ENCODE measurements at regions not wholly inside any gene's neighbourhood (a gene's known extent, or its start where the extent isn't known, plus 50 kb on each side); places are given as distances from the start of the nearest gene placed in this dataset.

DNA sequence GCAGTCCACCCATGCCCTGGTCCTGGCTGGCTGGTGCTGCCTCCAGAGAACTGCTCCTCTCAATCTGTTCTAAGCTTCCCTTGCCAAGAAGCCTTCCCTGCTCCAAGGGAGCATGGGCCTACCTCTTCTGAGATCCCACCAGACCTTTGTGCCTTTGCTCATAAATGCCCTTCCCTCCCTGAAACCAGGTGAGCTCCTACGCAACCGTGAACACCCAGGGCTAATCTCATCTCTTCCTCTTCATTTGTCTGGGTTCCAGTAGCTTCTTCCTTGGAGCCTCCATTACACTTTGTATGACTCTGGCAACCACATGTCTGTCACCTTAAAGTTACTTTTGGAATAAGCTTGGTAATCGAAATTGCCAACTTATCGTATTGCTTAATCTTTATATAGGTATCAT, 270.6 kb downstream of the PBX3 start:
- CTCF ChIA-PET (ENCODE audit: partially characterized antibody) = no interaction called here
- Histone ChIP-seq H3K4me1 (ENCODE audit: insufficient read depth, low read length) (no peaks in the 10 kb centered on the region), H3K36me3 (ENCODE audit: insufficient read depth, low read length) (no peaks in the 10 kb centered on the region), H3K9me3 (ENCODE audit: control insufficient read depth in 1 of 2, low read length in 2 of 2) (no peaks in the 10 kb centered on the region), H3K27me3 (ENCODE audit: insufficient read depth, low read length) (no peaks in the 10 kb centered on the region), H3K27ac (ENCODE audit: low read depth, low read length) (no peak overlapping the region), H3K4me3 (ENCODE audit: low read length in 2 of 2) (no peak overlapping the region)
- no peak overlapping the region for H3K27ac Mint-ChIP-seq
- H3K27me3 Mint-ChIP-seq = peaks cover 0 to 8% of the 10 kb centered on the region in 2 donors
- intact Hi-C loops (cut with micrococcal nuclease) = no loop called here
- H3K4me1 Mint-ChIP-seq = no peaks in the 10 kb centered on the region
- no peaks in the 10 kb centered on the region for H3K36me3 Mint-ChIP-seq
- no peaks in the 10 kb centered on the region for H3K9me3 Mint-ChIP-seq
- no peak overlapping the region for H3K4me3 Mint-ChIP-seq
- DNase-seq = no peak
- POLR2A ChIA-PET (ENCODE audit: partially characterized antibody) = no interaction called here

DNA sequence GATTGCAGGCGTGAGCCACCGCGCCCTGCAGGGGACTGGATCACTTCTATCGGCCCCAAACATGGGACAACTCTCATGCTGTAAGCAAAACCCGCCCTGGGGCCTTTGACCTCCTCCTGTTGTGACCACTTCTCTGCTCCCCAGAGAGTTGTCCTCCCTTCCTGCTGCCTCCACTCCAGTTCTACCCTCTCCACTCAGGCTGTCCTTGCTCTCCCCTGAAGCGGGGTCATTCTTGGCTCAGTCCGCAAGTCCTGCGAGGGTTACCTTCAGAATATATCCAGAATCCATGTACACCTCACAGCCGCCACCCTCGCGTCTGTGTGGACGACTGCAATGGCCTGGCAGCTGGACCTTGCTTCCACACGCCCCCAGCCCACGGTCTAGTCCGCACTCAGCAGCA, 273.7 kb downstream of the PBX3 start:
- CTCF ChIA-PET (ENCODE audit: partially characterized antibody) = no interaction called here
- Histone ChIP-seq H3K4me3 (ENCODE audit: low read length in 2 of 2) (no peak overlapping the region), H3K9me3 (ENCODE audit: control insufficient read depth in 1 of 2, low read length in 2 of 2) (no peaks in the 10 kb centered on the region), H3K4me1 (ENCODE audit: insufficient read depth, low read length) (no peaks in the 10 kb centered on the region), H3K27me3 (ENCODE audit: insufficient read depth, low read length) (no peaks in the 10 kb centered on the region), H3K27ac (ENCODE audit: low read depth, low read length) (no peak overlapping the region), H3K36me3 (ENCODE audit: insufficient read depth, low read length) (no peaks in the 10 kb centered on the region)
- Mint-ChIP-seq H3K27me3 (peaks cover 0 to 6% of the 10 kb centered on the region in 2 donors), H3K27ac (no peak overlapping the region), H3K4me1 (no peaks in the 10 kb centered on the region), H3K36me3 (no peaks in the 10 kb centered on the region), H3K9me3 (no peaks in the 10 kb centered on the region), H3K4me3 (no peak overlapping the region)
- POLR2A ChIA-PET (ENCODE audit: partially characterized antibody) = no interaction called here
- intact Hi-C loops (cut with micrococcal nuclease) = no loop called here
- DNase-seq = no peak

DNA sequence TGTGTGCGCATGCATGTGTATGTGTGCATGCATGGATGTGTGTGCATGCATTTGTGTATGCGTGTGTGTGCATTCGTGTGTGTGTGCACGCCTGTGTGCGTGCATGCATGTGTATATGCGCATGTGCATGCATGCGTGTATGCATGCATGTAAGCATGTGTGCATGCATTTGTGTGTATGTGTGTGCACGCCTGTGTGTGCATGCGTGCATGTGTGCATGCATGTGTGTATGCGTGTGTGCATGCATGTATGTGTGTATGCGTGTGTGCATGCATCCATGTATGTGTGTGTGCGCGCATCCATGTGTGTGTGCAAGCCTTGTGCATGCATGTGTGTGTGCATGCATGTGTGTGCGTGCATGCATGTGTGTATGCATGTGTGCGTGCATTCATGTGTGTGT, 276.8 kb downstream of the PBX3 start:
- H3K27ac Mint-ChIP-seq = no peak overlapping the region
- H3K4me3 ChIP-seq (ENCODE audit: low read length in 2 of 2) = no peak overlapping the region
- no peaks in the 10 kb centered on the region for H3K4me1 ChIP-seq (ENCODE audit: insufficient read depth, low read length)
- H3K27ac ChIP-seq (ENCODE audit: low read depth, low read length) = no peak overlapping the region
- DNase-seq = no peak
- H3K36me3 ChIP-seq (ENCODE audit: insufficient read depth, low read length) = no peaks in the 10 kb centered on the region
- no peaks in the 10 kb centered on the region for H3K27me3 ChIP-seq (ENCODE audit: insufficient read depth, low read length)
- H3K4me1 Mint-ChIP-seq = peaks cover 0 to 3% (median 0%) of the 10 kb centered on the region in 4 donors
- no peak overlapping the region for H3K4me3 Mint-ChIP-seq
- ChIA-PET CTCF (ENCODE audit: partially characterized antibody) (no interaction called here), POLR2A (ENCODE audit: partially characterized antibody) (no interaction called here)
- peaks cover 0 to 2% (median 0%) of the 10 kb centered on the region in 8 donors for H3K9me3 Mint-ChIP-seq
- intact Hi-C loops (cut with micrococcal nuclease) = no loop called here
- H3K27me3 Mint-ChIP-seq = peaks cover 2 to 4% of the 10 kb centered on the region in 2 donors
- no peaks in the 10 kb centered on the region for H3K9me3 ChIP-seq (ENCODE audit: control insufficient read depth in 1 of 2, low read length in 2 of 2)
- no peaks in the 10 kb centered on the region for H3K36me3 Mint-ChIP-seq

DNA sequence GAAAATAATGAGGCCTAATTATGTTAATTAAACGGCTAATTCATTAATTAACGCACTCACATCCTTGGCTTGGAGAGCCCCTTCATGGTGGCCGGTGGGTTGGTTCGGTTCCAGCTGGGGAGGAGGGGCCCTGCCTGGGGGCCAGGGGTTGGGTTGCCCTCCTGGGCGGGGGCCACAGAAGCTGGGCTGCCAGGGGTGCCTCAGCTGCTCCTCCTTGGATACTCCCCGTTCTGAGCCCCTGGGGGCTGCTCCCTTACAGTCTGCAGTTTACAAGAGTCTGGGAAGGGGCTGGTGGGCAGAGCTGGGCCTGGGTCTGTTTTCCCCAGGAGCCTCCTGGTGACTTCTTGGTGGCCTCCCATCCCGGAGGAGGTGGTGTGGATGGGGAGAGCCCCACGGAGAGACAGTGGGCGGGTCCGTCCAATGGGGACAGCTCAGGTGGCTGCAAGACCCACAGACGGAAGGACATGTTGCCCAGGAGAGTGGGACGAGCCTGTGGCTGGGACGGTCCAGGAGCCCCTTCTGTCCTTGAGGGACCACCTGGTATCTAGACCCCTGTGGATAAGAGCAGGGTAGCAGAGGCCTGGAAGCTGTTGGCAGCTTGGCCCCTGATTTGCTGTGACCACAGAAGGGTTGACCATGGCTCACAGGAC, 277.5 kb downstream of the PBX3 start:
- no peaks in the 10 kb centered on the region for H3K9me3 ChIP-seq (ENCODE audit: control insufficient read depth in 1 of 2, low read length in 2 of 2)
- Mint-ChIP-seq H3K27me3 (peaks cover 2 to 4% of the 10 kb centered on the region in 2 donors), H3K4me3 (no peak overlapping the region), H3K4me1 (peaks cover 0 to 3% (median 0%) of the 10 kb centered on the region in 4 donors), H3K27ac (no peak overlapping the region), H3K36me3 (no peaks in the 10 kb centered on the region), H3K9me3 (peaks cover 0 to 2% (median 0%) of the 10 kb centered on the region in 8 donors)
- H3K27me3 ChIP-seq (ENCODE audit: insufficient read depth, low read length) = no peaks in the 10 kb centered on the region
- H3K27ac ChIP-seq (ENCODE audit: low read depth, low read length) = no peak overlapping the region
- no peak for DNase-seq
- POLR2A ChIA-PET (ENCODE audit: partially characterized antibody) = no interaction called here
- no peaks in the 10 kb centered on the region for H3K36me3 ChIP-seq (ENCODE audit: insufficient read depth, low read length)
- intact Hi-C loops (cut with micrococcal nuclease) = no loop called here
- CTCF ChIA-PET (ENCODE audit: partially characterized antibody) = no interaction called here
- H3K4me1 ChIP-seq (ENCODE audit: insufficient read depth, low read length) = no peaks in the 10 kb centered on the region
- no peak overlapping the region for H3K4me3 ChIP-seq (ENCODE audit: low read length in 2 of 2)

DNA sequence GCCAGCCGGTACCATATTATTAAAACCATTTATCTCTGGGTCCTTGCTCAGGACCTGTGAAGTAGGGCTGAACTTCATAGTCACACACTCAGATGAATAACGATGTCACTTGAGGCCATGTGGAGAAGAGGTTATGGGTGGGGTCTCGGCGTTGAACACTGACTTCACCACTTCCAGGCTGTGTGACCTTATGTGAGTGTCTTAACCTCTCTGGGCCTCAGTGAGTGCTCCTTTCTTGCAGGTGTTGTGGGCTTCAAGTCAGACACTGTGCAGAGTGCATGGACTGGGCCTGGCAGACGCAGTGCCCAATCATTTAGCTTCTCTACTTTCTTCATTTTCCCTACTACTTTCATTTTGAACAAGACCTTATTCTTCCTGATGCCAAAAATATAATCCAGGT, 278.8 kb downstream of the PBX3 start:
- no peak overlapping the region for H3K27ac ChIP-seq (ENCODE audit: low read depth, low read length)
- CTCF ChIA-PET (ENCODE audit: partially characterized antibody) = no interaction called here
- no peaks in the 10 kb centered on the region for H3K27me3 ChIP-seq (ENCODE audit: insufficient read depth, low read length)
- Mint-ChIP-seq H3K36me3 (no peaks in the 10 kb centered on the region), H3K27me3 (peaks cover 2% of the 10 kb centered on the region in 2 donors), H3K4me1 (peaks cover 0 to 3% (median 0%) of the 10 kb centered on the region in 4 donors), H3K4me3 (no peak overlapping the region), H3K9me3 (peaks cover 0 to 2% (median 0%) of the 10 kb centered on the region in 8 donors), H3K27ac (no peak overlapping the region)
- H3K4me3 ChIP-seq (ENCODE audit: low read length in 2 of 2) = no peak overlapping the region
- no peak for DNase-seq
- POLR2A ChIA-PET (ENCODE audit: partially characterized antibody) = no interaction called here
- no peaks in the 10 kb centered on the region for H3K4me1 ChIP-seq (ENCODE audit: insufficient read depth, low read length)
- no peaks in the 10 kb centered on the region for H3K36me3 ChIP-seq (ENCODE audit: insufficient read depth, low read length)
- intact Hi-C loops (cut with micrococcal nuclease) = no loop called here
- H3K9me3 ChIP-seq (ENCODE audit: control insufficient read depth in 1 of 2, low read length in 2 of 2) = no peaks in the 10 kb centered on the region

DNA sequence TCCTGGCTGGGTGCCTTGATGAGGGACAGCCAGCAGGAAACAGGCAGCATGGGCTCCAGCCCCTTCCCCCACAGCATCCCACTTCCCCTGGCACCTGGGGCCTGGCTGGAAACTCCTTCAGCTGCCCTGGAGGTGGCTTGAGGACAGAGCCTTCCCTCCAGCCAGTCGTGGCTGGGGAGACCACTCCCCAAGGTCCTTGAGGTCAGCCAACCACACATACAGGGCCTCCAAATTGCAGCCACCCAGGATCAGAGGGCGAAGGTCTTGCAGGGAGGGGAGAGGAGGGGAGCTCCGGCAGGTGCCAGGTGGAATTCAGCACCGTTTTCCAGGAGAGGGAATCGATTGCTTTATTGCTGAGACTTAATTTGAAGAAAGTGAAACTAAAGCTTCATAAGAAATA, 280.4 kb downstream of the PBX3 start:
- no peaks in the 10 kb centered on the region for H3K27me3 ChIP-seq (ENCODE audit: insufficient read depth, low read length)
- no peak overlapping the region for H3K4me3 Mint-ChIP-seq
- H3K27me3 Mint-ChIP-seq = peaks cover 4 to 6% of the 10 kb centered on the region in 2 donors
- H3K9me3 ChIP-seq (ENCODE audit: control insufficient read depth in 1 of 2, low read length in 2 of 2) = no peaks in the 10 kb centered on the region
- H3K4me3 ChIP-seq (ENCODE audit: low read length in 2 of 2) = no peak overlapping the region
- CTCF ChIA-PET (ENCODE audit: partially characterized antibody) = no interaction called here
- POLR2A ChIA-PET (ENCODE audit: partially characterized antibody) = no interaction called here
- H3K4me1 Mint-ChIP-seq = peaks cover 0 to 3% (median 0%) of the 10 kb centered on the region in 4 donors
- H3K27ac Mint-ChIP-seq = no peak overlapping the region
- H3K9me3 Mint-ChIP-seq = peaks cover 0 to 2% (median 0%) of the 10 kb centered on the region in 8 donors
- no peaks in the 10 kb centered on the region for H3K4me1 ChIP-seq (ENCODE audit: insufficient read depth, low read length)
- no peak for DNase-seq
- no peaks in the 10 kb centered on the region for H3K36me3 Mint-ChIP-seq
- H3K36me3 ChIP-seq (ENCODE audit: insufficient read depth, low read length) = no peaks in the 10 kb centered on the region
- H3K27ac ChIP-seq (ENCODE audit: low read depth, low read length) = no peak overlapping the region
- intact Hi-C loops (cut with micrococcal nuclease) = no loop called here

DNA sequence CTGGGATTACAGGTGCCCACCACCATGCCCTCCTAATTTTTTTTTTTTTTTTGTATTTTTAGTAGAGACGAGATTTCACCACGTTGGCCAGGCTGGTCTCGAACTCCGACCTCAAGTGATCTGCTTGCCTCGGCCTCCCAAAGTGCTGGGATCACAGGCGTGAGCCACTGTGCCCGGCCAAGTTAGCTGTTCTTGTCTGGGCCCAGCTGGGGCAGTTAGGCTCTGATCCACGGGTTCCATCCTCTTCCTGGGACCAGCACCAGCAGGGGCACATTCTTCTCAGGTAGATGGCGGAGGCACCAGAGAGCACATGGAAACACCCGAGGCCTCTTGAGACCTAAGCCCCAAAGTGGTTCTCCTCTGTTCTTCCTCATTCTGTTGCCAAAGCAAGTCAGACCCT, 281.6 kb downstream of the PBX3 start:
- ChIA-PET CTCF (ENCODE audit: partially characterized antibody) (no interaction called here), POLR2A (ENCODE audit: partially characterized antibody) (no interaction called here)
- H3K9me3 ChIP-seq (ENCODE audit: control insufficient read depth in 1 of 2, low read length in 2 of 2) = no peaks in the 10 kb centered on the region
- H3K36me3 ChIP-seq (ENCODE audit: insufficient read depth, low read length) = no peaks in the 10 kb centered on the region
- Mint-ChIP-seq H3K4me1 (peaks cover 0 to 3% (median 0%) of the 10 kb centered on the region in 4 donors), H3K27ac (no peak overlapping the region), H3K27me3 (peaks cover 4 to 9% of the 10 kb centered on the region in 2 donors), H3K9me3 (peaks cover 0 to 2% (median 0%) of the 10 kb centered on the region in 8 donors), H3K36me3 (no peaks in the 10 kb centered on the region), H3K4me3 (no peak overlapping the region)
- H3K27me3 ChIP-seq (ENCODE audit: insufficient read depth, low read length) = no peaks in the 10 kb centered on the region
- intact Hi-C loops (cut with micrococcal nuclease) = no loop called here
- no peaks in the 10 kb centered on the region for H3K4me1 ChIP-seq (ENCODE audit: insufficient read depth, low read length)
- H3K27ac ChIP-seq (ENCODE audit: low read depth, low read length) = no peak overlapping the region
- no peak overlapping the region for H3K4me3 ChIP-seq (ENCODE audit: low read length in 2 of 2)
- no peak for DNase-seq

DNA sequence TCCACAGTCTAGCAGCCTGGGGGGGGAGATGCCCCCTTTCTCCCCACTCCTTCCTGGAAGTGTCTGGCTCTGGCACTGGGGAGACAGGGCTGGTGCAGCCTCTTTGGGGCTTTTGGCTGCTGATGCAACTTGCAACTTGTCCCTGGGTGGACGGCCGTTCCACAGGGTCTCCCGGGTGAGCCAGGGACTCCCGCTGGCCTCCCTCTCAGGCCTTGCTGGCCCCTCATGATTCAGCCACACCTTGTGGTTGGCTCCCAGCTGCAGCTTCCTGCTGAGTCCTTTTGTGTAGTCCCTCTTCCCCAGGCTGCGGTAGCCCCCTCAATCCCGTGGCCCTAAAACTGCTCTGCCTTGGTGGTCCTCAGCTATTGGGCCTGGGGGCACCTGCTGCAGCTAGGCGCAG, 283.5 kb downstream of the PBX3 start:
- H3K27ac ChIP-seq (ENCODE audit: low read depth, low read length) = no peak overlapping the region
- no peak overlapping the region for H3K4me3 Mint-ChIP-seq
- H3K36me3 ChIP-seq (ENCODE audit: insufficient read depth, low read length) = no peaks in the 10 kb centered on the region
- ChIA-PET POLR2A (ENCODE audit: partially characterized antibody) (no interaction called here), CTCF (ENCODE audit: partially characterized antibody) (no interaction called here)
- H3K36me3 Mint-ChIP-seq = no peaks in the 10 kb centered on the region
- H3K9me3 Mint-ChIP-seq = peaks cover 0 to 2% (median 0%) of the 10 kb centered on the region in 8 donors
- no peak overlapping the region for H3K4me3 ChIP-seq (ENCODE audit: low read length in 2 of 2)
- H3K27me3 Mint-ChIP-seq = peaks cover 13 to 15% of the 10 kb centered on the region in 2 donors
- H3K9me3 ChIP-seq (ENCODE audit: control insufficient read depth in 1 of 2, low read length in 2 of 2) = no peaks in the 10 kb centered on the region
- intact Hi-C loops (cut with micrococcal nuclease) = no loop called here
- H3K4me1 ChIP-seq (ENCODE audit: insufficient read depth, low read length) = no peaks in the 10 kb centered on the region
- H3K27me3 ChIP-seq (ENCODE audit: insufficient read depth, low read length) = no peaks in the 10 kb centered on the region
- peaks cover 0 to 3% (median 0%) of the 10 kb centered on the region in 4 donors for H3K4me1 Mint-ChIP-seq
- DNase-seq = no peak
- H3K27ac Mint-ChIP-seq = no peak overlapping the region

All from CD4-positive, alpha-beta memory T cell (primary cell).